ENCODE measurements at regions not wholly inside any gene's neighbourhood (a gene's known extent, or its start where the extent isn't known, plus 50 kb on each side); places are given as distances from the start of the nearest gene placed in this dataset.
A peak's percentile ranks its signal among the peaks of the same experiment; 100 is the strongest.

DNA sequence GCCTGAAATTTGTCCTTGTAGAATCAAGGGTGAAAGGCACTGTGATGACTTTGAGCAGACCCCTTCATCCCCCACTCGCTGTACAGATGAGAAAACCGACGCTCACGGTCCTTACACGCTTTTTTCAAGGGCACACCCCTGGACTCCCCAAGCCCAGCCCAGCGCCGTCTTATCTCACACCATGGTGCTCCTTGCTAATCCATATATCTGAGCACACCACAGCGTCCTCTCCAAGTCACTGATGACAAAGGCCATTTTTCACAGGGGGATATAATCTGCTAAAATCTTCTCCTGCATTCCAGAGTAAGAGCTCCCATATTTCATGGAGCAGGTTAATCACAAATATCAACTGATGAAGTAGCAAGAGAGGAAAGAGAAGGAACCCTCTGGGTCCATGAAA is 486.3 kb downstream of the BCOR start:
- no peak overlapping the region for H3K27ac ChIP-seq
- TF ChIP-seq, protein P1, sequence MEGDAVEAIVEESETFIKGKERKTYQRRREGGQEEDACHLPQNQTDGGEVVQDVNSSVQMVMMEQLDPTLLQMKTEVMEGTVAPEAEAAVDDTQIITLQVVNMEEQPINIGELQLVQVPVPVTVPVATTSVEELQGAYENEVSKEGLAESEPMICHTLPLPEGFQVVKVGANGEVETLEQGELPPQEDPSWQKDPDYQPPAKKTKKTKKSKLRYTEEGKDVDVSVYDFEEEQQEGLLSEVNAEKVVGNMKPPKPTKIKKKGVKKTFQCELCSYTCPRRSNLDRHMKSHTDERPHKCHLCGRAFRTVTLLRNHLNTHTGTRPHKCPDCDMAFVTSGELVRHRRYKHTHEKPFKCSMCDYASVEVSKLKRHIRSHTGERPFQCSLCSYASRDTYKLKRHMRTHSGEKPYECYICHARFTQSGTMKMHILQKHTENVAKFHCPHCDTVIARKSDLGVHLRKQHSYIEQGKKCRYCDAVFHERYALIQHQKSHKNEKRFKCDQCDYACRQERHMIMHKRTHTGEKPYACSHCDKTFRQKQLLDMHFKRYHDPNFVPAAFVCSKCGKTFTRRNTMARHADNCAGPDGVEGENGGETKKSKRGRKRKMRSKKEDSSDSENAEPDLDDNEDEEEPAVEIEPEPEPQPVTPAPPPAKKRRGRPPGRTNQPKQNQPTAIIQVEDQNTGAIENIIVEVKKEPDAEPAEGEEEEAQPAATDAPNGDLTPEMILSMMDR (IDR thresholded peaks at IDR 0.05) = no peak
- DNase-seq (ENCODE audit: low spot score) = no peak
- H3K4me3 ChIP-seq = no peak overlapping the region

DNA sequence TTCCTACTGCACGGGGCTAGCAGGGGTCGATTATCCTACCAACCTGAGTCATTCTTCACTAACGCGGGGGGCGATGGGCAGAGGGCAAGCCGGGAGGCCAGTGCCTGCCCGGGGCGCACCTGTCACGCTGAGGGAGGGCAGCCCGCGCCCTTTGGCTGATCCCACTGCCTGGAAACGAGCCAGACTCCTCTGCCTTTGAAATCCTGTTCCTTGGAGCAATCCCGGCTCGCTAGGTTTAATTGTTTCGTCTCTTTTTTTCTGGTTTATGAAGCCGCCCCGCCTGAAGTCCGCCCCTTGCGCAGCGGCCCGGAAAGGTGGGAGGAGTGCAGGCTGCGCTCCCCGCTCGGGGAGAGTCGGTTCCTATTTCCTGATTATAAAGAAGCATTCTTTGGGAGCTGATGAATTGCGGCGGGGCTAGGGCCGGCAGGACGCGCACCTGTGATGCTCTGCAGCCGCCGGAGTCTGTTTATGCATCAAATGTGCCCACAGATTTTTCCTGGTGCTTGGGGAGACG is 484.2 kb downstream of the BCOR start:
- Histone ChIP-seq H3K4me3 (peak overlapping the region; percentile 42), H3K27ac (no peak overlapping the region)
- TF ChIP-seq, protein P1 (IDR thresholded peaks at IDR 0.05) = no peak
- no peak for DNase-seq (ENCODE audit: low spot score)

DNA sequence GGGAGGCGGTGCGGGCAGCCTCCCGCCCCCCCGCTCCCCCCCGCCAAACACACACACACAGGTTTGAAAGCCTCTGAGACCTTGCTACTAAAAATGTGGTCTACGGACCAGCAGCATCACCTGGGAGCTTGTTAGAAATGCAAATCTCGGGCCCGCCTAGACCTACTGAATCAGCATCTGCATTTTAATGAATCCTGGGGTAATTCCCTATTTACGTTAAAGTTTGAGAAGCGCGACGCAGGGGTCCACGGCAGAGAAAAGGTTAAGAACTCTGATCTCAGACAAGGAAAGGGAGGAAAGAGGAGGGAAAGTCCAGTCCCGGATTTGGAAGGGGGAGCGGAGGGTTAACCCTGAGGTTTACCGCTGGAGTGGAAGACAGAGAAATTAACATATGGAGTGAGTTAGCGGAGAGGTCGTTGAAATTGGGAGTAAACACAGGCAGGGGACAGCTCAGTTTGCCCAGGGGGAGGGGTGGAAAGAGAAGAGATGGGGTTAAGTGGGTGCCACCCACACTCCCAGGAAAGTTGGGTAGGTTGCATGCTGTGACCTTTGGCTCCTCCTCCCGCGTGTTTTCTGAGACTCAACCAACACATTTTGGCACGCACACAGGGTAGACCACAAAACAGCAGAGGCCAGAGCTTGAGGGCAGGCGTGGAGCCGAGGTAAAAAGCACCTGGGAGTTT is 483.6 kb downstream of the BCOR start:
- Histone ChIP-seq H3K4me3 (peak overlapping the region; percentile 42), H3K27ac (no peak overlapping the region)
- TF ChIP-seq, protein P1 (IDR thresholded peaks at IDR 0.05) = no peak
- DNase-seq (ENCODE audit: low spot score) = no peak

DNA sequence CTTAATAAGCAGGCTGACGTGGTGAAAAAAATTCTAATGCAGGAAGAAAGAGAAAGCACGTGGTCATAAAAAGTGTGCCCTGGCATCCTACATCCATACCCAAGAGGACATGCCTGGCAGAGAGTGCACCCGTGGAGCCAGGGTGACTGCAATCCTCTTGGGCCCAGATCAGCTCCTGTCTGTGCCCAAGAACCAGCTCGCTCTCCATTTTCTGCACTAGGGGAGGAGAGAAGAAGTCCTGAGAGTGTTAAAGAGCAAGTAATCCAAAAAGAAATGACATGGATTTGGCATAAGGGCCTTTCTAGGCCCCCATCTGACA is 483.1 kb downstream of the BCOR start:
- TF ChIP-seq, protein P1 (IDR thresholded peaks at IDR 0.05) = no peak
- no peak overlapping the region for H3K27ac ChIP-seq
- no peak for DNase-seq (ENCODE audit: low spot score)

DNA sequence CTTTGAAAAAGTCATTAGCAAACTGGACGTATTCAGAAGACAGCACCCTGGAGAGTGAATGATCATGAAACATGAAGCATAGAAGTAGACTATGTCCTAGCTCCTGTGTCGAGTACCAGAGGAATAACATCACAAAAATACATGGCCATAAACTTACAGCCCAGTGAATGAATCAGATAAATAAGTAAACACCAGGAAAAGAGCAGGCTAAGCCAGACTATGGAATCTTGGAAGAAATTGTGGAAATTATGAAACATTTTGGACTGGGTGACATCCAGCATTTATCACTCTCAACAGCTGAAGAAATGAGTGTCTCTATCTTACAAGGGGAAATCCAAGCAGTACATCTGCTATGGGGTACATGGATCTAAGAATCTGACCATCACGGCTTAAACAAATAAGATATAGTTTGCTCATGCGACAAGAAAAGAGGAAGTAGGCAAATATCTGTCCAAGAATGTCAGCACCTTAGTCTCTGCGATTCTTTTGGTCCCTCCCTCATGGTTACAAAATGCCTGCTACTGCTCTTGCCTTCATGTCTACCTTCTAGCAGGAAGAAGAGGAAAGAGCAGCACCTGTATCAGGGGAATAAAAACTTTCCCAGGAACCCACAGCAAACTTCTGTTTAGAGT is 481.5 kb downstream of the BCOR start:
- H3K4me3 ChIP-seq = no peak overlapping the region
- no peak overlapping the region for H3K27ac ChIP-seq
- DNase-seq (ENCODE audit: low spot score) = no peak
- TF ChIP-seq, protein P1 (IDR thresholded peaks at IDR 0.05) = no peak

More for the DNA sequence above, 483.1 kb downstream of the BCOR start:
- H3K4me3 ChIP-seq = no peak overlapping the region

DNA sequence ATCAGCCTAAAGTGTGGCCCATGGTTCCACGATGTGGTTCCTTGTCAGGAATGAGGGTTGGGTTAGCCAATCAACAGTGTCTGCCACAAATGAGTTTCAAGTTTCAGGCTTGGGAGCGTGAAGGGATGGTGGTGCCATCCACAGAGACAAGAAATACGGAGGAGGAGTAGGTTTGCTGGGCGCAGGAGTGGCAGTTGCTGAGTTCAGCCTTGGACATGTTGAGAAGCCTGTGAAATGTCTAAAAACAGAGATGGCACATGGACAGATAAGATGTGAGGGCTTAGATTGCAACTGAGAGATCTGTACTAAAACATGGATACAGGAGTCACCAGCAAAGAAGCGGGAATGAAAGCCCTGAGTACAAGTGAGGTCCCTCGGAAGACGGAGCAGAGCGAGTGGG is 481.0 kb downstream of the BCOR start:
- TF ChIP-seq, protein P1 (IDR thresholded peaks at IDR 0.05) = no peak
- Histone ChIP-seq H3K27ac (no peak overlapping the region), H3K4me3 (no peak overlapping the region)
- no peak for DNase-seq (ENCODE audit: low spot score)

DNA sequence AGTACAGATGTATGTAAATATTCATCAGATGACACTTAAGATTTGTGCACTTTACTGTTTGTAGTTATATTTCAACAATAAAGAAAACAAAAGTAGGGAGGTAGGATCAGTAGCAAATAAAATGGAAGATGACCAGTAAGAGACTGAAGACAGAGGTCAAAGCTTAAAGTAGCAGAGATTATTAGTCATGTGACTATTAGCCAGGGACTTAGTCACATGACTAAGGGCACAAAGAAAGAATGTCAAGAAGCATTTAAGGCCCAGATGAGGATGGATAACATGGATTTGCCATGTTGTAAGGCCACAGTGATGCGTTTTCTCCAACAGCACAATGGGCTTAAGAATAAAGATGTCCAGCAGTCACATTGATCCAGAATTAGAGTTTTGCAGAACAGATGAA is 479.6 kb downstream of the BCOR start:
- no peak overlapping the region for H3K27ac ChIP-seq
- no peak overlapping the region for H3K4me3 ChIP-seq
- no peak for DNase-seq (ENCODE audit: low spot score)
- TF ChIP-seq, protein P1 (IDR thresholded peaks at IDR 0.05) = no peak

Measured in coronary artery (tissue), 2 donors.